Keratinocyte (primary cell): ENCODE measurements at regions not wholly inside any gene's neighbourhood (a gene's known extent, or its start where the extent isn't known, plus 50 kb on each side); places are given as distances from the start of the nearest gene placed in this dataset.

Experiments used
- CTCF ChIP-seq, 3 experiments: IDR thresholded peaks in 1 of 3; conservative IDR thresholded peaks in 1 of 3; optimal IDR thresholded peaks in 1 of 3; 2 replicates in 2 of 3; 3 replicates in 1 of 3; pipeline versions ENCODE3 to v1.5.1; 2011; ENCODE audit warnings: low read length in 3 of 3, mild to moderate bottlenecking in 3 of 3, moderate library complexity in 2 of 3, control low read depth in 1 of 3, inconsistent platforms in 1 of 3; ENCODE audit not compliant: insufficient read depth in 2 of 3; ENCODE audit errors: extremely low read depth in 1 of 3
- EZH2 ChIP-seq: IDR thresholded peaks from one replicate; pipeline ENCODE4 v1.6.1; 2012; ENCODE audit warnings: inconsistent platforms, mild to moderate bottlenecking, low read length, moderate library complexity

DNA sequence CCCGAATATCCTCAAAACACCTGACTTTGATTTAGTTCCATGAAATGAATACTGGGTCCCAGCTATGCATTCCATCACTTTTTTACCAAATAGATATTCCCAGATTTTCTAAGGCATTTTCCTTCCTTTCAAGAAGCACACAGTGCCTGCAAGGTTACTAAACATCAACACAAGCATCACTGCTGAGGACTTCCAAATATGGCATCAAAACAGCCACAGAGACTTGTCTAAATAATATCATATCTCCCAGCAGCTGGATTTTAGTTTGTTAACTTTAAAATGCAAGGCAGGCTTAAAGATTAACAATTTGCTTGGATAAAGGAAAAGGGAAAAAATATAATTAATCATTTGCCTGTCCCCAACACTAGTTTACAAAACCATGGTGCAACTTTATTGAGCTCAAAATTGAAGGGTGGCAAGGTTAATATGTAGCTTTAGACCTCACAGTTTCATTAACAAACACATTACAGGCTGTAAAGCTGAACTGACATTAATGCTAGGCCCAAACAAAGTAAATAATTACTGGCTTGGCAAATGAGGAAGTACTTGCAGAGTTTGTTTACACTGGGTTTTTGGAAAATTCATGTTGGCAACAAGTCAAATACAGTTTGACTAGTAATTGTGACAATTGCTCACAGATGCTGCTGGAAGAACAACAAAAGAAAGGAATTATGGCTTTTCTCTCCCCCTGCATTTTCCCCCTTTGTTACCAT is 401.7 kb upstream of the CDIN1 start:
- TF ChIP-seq CTCF (optimal IDR thresholded peaks at IDR 0.05 in 1 of 3, IDR thresholded peaks at IDR 0.05 in 1 of 3, conservative IDR thresholded peaks at IDR 0.05 in 1 of 3; ENCODE audit: extremely low read depth in 1 of 3, insufficient read depth in 2 of 3, low read length in 3 of 3) (no peak), EZH2 (no peak)
